IPS-NIHi7 (cell line): ENCODE measurements at regions not wholly inside any gene's neighbourhood (a gene's known extent, or its start where the extent isn't known, plus 50 kb on each side); places are given as distances from the start of the nearest gene placed in this dataset.

Experiments
- DNase-seq: peaks from one replicate; pipeline ENCODE4 v3.0.0; 2012; ENCODE audit warnings: mixed read lengths; ENCODE audit errors: extremely low spot score

DNA sequence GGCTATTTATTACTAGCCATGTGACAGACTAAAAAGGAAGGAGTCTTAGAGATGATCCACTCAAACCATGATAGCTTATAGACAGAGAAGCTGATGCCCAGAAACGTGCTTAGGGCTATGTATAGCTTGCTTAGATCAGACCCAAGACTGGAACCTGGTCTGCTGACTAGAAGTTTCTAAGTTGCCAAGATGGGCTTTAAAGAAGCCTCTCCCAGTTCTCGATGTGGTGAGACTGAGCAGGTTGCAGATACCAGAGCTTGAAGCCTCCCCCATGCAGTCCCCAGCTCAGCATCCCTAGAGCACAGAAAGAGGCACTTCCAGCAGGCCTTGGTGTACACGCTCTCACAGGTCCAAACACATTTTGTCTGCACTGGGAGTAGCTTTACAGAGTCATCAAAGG lies 51.1 kb upstream of the ATP10B start:
- no peak for DNase-seq
